Thyroid gland (tissue), 4 donors: ENCODE measurements at regions not wholly inside any gene's neighbourhood (a gene's known extent, or its start where the extent isn't known, plus 50 kb on each side); places are given as distances from the start of the nearest gene placed in this dataset.

Experiments used
- POLR2A ChIP-seq, 2 donors: fragments of 450-650 bp; IDR thresholded peaks; one replicate each; pipeline ENCODE4 v1.6.1; 2017; ENCODE audit warnings: antibody characterized with exemption in 2 of 2, mild to moderate bottlenecking in 2 of 2, moderate library complexity in 1 of 2
- TF ChIP-seq, protein P1 (sequence below), 6 experiments: fragments of 200-600 bp in 3 of 6; fragments of 450-650 bp in 3 of 6; sonication (generic) in 3 of 6; IDR thresholded peaks; one replicate each; pipeline ENCODE4 v1.5.1; 2016 to 2019; ENCODE audit warnings: antibody characterized with exemption in 6 of 6, mild to moderate bottlenecking in 2 of 6, inconsistent platforms in 1 of 6, moderate library complexity in 1 of 6

GRCh38 chr6:14521141-14521540, 403.6 kb downstream of the CD83 start:
- no peak for TF ChIP-seq POLR2A (IDR thresholded peaks at IDR 0.05)
- TF ChIP-seq, protein P1, sequence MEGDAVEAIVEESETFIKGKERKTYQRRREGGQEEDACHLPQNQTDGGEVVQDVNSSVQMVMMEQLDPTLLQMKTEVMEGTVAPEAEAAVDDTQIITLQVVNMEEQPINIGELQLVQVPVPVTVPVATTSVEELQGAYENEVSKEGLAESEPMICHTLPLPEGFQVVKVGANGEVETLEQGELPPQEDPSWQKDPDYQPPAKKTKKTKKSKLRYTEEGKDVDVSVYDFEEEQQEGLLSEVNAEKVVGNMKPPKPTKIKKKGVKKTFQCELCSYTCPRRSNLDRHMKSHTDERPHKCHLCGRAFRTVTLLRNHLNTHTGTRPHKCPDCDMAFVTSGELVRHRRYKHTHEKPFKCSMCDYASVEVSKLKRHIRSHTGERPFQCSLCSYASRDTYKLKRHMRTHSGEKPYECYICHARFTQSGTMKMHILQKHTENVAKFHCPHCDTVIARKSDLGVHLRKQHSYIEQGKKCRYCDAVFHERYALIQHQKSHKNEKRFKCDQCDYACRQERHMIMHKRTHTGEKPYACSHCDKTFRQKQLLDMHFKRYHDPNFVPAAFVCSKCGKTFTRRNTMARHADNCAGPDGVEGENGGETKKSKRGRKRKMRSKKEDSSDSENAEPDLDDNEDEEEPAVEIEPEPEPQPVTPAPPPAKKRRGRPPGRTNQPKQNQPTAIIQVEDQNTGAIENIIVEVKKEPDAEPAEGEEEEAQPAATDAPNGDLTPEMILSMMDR (IDR thresholded peaks at IDR 0.05), result no peak
